ENCODE measurements at regions not wholly inside any gene's neighbourhood (a gene's known extent, or its start where the extent isn't known, plus 50 kb on each side); places are given as distances from the start of the nearest gene placed in this dataset.

DNA sequence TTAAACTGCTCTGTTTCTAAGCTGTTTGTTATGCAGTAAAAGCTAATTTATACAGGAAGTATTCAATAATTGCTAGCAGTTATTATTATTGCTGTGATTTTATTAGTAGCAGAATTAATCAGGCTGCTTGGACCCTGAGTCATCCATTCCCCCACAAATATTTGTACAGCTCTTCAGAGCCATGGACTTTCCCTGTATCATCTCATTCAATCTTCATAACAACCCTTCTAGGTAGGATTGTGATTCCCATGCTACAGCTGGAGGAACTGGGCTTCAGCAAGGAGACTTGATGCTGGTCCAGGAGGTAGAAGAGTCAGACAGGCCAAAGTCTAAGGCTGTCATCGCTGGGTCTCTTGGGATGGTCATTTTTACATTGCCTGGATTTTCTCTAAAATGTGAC lies 208.3 kb downstream of the C16orf95 start:
- no peak for FAIRE-seq
- Histone ChIP-seq H3K36me3 (ENCODE audit: control insufficient read depth, insufficient read depth, low read length) (no peaks in the 10 kb centered on the region), H3K27me3 (ENCODE audit: control insufficient read depth, insufficient read depth, low read length) (no peaks in the 10 kb centered on the region), H3K4me3 (ENCODE audit: low read depth, low read length) (no peak overlapping the region)
- no peak for DNase-seq (ENCODE audit: low read depth)
- TF ChIP-seq, protein P1, sequence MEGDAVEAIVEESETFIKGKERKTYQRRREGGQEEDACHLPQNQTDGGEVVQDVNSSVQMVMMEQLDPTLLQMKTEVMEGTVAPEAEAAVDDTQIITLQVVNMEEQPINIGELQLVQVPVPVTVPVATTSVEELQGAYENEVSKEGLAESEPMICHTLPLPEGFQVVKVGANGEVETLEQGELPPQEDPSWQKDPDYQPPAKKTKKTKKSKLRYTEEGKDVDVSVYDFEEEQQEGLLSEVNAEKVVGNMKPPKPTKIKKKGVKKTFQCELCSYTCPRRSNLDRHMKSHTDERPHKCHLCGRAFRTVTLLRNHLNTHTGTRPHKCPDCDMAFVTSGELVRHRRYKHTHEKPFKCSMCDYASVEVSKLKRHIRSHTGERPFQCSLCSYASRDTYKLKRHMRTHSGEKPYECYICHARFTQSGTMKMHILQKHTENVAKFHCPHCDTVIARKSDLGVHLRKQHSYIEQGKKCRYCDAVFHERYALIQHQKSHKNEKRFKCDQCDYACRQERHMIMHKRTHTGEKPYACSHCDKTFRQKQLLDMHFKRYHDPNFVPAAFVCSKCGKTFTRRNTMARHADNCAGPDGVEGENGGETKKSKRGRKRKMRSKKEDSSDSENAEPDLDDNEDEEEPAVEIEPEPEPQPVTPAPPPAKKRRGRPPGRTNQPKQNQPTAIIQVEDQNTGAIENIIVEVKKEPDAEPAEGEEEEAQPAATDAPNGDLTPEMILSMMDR (IDR thresholded peaks at IDR 0.05; ENCODE audit: insufficient read depth, low read length, severe bottlenecking), result no peak

DNA sequence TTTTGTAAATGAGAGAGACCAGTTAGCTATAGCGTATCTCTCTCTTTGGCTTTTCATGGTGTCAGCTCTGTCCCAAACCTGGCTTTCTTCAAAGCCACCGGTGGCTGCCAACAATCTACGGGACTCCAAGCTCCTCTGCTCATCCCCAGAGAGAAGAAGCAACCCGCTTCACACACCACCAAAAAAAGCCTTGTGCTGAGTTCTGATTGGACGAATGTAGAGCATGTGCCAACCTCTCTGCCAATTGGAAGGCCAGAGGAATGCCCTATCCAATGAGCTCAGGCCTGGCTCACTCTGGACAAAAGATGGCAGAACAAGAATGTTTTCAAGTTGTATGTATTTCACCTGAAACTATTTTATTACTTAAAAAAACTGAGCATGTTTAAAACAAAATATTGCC lies 202.4 kb downstream of the C16orf95 start:
- FAIRE-seq (no peak), DNase-seq (ENCODE audit: low read depth) (no peak)
- Histone ChIP-seq H3K27me3 (ENCODE audit: control insufficient read depth, insufficient read depth, low read length) (no peaks in the 10 kb centered on the region), H3K36me3 (ENCODE audit: control insufficient read depth, insufficient read depth, low read length) (no peaks in the 10 kb centered on the region), H3K4me3 (ENCODE audit: low read depth, low read length) (no peak overlapping the region)
- TF ChIP-seq, protein P1 (IDR thresholded peaks at IDR 0.05; ENCODE audit: insufficient read depth, low read length, severe bottlenecking), result no peak

DNA sequence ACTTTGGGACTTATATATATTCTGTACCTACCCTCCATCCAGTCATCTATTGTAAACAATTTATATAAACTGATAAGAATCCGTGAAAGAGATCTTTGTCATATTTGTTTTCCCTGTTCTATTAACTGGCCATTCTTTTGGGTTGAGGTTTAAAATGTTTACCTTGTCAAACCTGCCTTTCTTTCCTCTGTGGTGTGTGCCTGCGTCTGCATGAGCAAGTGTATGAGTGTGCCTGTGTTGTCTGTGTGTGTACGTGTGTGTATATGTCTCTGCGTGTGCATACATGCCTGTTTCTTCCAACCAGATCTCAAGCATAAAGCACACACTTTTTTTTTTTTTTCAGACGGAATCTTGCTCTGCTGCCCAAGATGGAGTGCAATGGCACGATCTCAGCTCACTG lies 201.5 kb downstream of the C16orf95 start:
- Histone ChIP-seq H3K27me3 (ENCODE audit: control insufficient read depth, insufficient read depth, low read length) (no peaks in the 10 kb centered on the region), H3K4me3 (ENCODE audit: low read depth, low read length) (no peak overlapping the region), H3K36me3 (ENCODE audit: control insufficient read depth, insufficient read depth, low read length) (no peaks in the 10 kb centered on the region)
- DNase-seq (ENCODE audit: low read depth), result peak; percentile 17
- FAIRE-seq, result no peak
- TF ChIP-seq, protein P1 (IDR thresholded peaks at IDR 0.05; ENCODE audit: insufficient read depth, low read length, severe bottlenecking), result no peak

DNA sequence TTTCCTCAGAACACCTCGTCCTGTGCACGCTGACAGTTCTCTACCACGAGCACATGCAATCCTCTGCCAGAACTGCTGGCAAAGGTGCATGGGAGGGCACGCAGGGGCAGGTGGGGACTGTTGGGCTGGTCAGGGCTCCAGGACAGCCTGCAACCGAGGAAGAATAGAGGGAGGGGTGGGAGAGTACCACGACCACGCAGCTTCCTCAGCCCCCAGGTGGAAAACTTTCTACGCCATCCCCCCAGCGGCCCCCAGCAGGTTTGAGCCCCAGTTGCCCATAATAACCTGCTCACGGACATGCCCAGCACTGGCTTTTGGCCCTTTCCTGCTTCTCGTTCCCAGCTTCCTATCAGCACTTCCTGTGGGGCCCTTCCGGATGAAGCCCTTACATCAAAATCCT lies 199.3 kb downstream of the C16orf95 start:
- no peak for FAIRE-seq
- Histone ChIP-seq H3K4me3 (ENCODE audit: low read depth, low read length) (no peak overlapping the region), H3K27me3 (ENCODE audit: control insufficient read depth, insufficient read depth, low read length) (no peaks in the 10 kb centered on the region), H3K36me3 (ENCODE audit: control insufficient read depth, insufficient read depth, low read length) (no peaks in the 10 kb centered on the region)
- TF ChIP-seq, protein P1 (IDR thresholded peaks at IDR 0.05; ENCODE audit: insufficient read depth, low read length, severe bottlenecking), result no peak
- DNase-seq (ENCODE audit: low read depth), result no peak

DNA sequence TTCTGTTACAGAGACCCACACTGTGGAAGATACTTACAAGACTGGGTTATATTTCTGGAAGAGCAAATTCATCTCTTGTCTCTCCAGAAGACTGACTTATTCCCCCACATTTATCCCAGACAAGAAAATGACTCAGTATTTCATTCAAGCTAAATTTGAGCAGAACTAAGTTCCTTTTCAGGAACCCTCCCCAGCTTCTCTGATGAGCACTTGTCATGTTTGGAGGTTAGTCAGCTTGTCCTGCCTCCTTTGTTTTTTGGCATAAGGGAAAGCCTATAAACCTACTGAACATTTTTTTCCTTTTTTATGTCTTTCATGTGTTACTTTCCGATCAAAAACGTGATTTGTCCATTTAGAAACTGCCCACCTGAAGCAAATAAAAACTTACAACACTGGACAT lies 198.0 kb downstream of the C16orf95 start:
- DNase-seq (ENCODE audit: low read depth), result no peak
- Histone ChIP-seq H3K36me3 (ENCODE audit: control insufficient read depth, insufficient read depth, low read length) (no peaks in the 10 kb centered on the region), H3K4me3 (ENCODE audit: low read depth, low read length) (no peak overlapping the region), H3K27me3 (ENCODE audit: control insufficient read depth, insufficient read depth, low read length) (no peaks in the 10 kb centered on the region)
- TF ChIP-seq, protein P1 (IDR thresholded peaks at IDR 0.05; ENCODE audit: insufficient read depth, low read length, severe bottlenecking), result no peak
- FAIRE-seq, result no peak

DNA sequence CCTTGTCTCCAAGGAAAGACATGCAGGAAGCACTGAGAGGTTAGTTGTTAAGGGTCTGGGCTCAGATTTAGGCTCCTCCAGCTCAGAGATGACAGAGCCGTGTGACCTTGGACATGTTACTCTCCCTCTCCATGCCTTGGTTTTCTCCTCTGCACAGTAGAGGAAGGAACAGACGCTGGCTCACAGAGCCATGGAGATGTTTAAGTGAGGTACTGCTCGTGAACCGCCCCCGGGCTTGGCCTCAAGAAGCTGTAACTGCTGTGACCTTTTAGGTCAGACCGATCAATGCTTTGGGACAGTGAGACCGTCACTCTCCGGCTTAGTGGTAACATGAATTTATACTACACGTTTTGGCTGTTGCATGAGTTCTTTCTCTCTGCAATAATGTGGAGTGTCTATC lies 197.4 kb downstream of the C16orf95 start:
- FAIRE-seq (peak; percentile 75), DNase-seq (ENCODE audit: low read depth) (no peak)
- no peaks in the 10 kb centered on the region for H3K36me3 ChIP-seq (ENCODE audit: control insufficient read depth, insufficient read depth, low read length)
- H3K27me3 ChIP-seq (ENCODE audit: control insufficient read depth, insufficient read depth, low read length), result no peaks in the 10 kb centered on the region
- H3K4me3 ChIP-seq (ENCODE audit: low read depth, low read length), result no peak overlapping the region
- TF ChIP-seq, protein P1 (IDR thresholded peaks at IDR 0.05; ENCODE audit: insufficient read depth, low read length, severe bottlenecking), result no peak

All from bronchial epithelial cell (primary cell).